ENCODE measurements at regions not wholly inside any gene's neighbourhood (a gene's known extent, or its start where the extent isn't known, plus 50 kb on each side); places are given as distances from the start of the nearest gene placed in this dataset.

DNA sequence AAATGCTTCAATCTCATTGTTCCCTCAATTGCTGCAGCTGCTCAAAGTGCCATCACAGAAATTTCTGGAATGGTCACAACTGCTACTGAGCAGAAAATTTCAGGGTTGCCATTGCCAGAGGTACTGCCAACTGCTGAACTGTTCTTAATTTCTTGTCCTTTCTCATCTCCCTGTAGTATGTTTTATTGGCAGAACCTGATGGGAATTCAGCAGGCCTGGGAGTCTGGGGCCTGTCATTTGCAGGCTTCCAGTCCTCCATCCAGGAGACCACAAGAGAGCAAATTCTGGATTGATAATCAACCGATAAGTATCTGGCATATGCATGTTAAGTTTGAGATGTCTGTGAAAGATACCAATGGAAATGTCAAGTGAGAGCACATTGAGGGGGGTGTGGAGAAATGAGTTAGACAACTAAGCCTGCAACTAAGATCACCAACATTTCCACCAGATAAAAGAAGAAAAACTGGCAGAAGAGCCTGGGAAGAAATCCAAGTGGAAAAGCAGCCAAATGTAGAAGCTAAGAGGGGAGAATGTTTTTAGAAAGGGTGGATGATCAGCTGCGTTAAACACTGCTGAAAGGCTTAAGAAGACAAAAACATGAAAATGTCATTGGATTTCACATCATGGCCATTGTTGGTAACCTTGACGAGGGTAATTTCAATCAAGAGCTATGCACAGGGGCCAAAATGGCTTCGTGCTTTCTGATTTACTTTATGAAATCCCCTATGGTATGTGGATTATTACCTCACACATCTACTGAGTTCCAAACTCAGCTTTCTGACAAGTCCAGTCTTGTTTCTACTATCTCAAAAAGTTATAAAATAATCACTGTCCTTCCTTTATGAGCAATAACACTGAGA is 648.1 kb downstream of the PLPP3 start (continued):
- TF ChIP-seq, protein P1, sequence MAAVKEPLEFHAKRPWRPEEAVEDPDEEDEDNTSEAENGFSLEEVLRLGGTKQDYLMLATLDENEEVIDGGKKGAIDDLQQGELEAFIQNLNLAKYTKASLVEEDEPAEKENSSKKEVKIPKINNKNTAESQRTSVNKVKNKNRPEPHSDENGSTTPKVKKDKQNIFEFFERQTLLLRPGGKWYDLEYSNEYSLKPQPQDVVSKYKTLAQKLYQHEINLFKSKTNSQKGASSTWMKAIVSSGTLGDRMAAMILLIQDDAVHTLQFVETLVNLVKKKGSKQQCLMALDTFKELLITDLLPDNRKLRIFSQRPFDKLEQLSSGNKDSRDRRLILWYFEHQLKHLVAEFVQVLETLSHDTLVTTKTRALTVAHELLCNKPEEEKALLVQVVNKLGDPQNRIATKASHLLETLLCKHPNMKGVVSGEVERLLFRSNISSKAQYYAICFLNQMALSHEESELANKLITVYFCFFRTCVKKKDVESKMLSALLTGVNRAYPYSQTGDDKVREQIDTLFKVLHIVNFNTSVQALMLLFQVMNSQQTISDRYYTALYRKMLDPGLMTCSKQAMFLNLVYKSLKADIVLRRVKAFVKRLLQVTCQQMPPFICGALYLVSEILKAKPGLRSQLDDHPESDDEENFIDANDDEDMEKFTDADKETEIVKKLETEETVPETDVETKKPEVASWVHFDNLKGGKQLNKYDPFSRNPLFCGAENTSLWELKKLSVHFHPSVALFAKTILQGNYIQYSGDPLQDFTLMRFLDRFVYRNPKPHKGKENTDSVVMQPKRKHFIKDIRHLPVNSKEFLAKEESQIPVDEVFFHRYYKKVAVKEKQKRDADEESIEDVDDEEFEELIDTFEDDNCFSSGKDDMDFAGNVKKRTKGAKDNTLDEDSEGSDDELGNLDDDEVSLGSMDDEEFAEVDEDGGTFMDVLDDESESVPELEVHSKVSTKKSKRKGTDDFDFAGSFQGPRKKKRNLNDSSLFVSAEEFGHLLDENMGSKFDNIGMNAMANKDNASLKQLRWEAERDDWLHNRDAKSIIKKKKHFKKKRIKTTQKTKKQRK (IDR thresholded peaks at IDR 0.05; ENCODE audit: low read depth, low read length) = no peak
- TF ChIP-seq MTA3 (IDR thresholded peaks at IDR 0.05; ENCODE audit: borderline replicate concordance, low read length) = no peak

DNA sequence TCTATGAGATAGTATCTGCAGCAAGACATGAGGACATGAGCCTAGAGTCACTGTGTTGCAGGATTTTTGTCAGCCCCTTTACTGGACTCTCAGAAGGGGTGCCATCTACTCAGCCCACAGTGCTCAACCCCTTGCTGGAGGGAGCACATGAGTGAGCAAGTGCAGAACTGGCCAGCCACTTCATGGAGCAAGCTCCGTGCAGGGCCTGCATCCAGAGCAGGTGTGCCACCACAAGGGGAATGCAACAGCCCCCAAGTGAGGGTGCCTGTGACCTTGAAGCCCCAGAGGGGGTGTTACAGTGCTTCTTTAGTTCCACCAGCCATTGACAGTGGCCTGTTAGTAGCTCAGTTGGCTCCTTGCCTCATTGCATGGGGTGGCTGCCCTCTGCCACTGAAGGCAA is 649.7 kb downstream of the PLPP3 start:
- ATAC-seq = no peak
- H3K4me1 ChIP-seq (ENCODE audit: control insufficient read depth, insufficient read depth, low read length) = no peaks in the 10 kb centered on the region
- no peak overlapping the region for H3K4me2 ChIP-seq (ENCODE audit: control insufficient read depth, insufficient read depth)
- no peak for DNase-seq (ENCODE audit: low read depth, low spot score)
- no peaks in the 10 kb centered on the region for H3K9me3 ChIP-seq (replicated peaks; ENCODE audit: control insufficient read depth, insufficient read depth, low read length)
- H2AFZ ChIP-seq (ENCODE audit: control insufficient read depth, low read depth, low read length) = no peak overlapping the region
- no peaks in the 10 kb centered on the region for H4K20me1 ChIP-seq (ENCODE audit: control insufficient read depth, insufficient read depth)
- SMC1A ChIA-PET (ENCODE audit: uncharacterized antibody, unreplicated experiment) = interaction anchor here (1.5 kb wide), 1 partner anchor 59 kb away, joined by 3 read pairs; no protein-coding TSS in a partner anchor
- no TSS peak for BruUV-seq (replicated peaks)
- in situ Hi-C loops (cut with MboI) (no loop called here), intact Hi-C loops (cut with micrococcal nuclease; ENCODE audit: unreplicated experiment) (no loop called here)
- CTCF ChIA-PET = no interaction called here
- POLR2A ChIA-PET = no interaction called here
- FAIRE-seq = no peak
- H3K27ac ChIP-seq (ENCODE audit: control insufficient read depth, insufficient read depth) = no peak overlapping the region
- H3K27me3 ChIP-seq (replicated peaks in 1 of 2; ENCODE audit: control insufficient read depth in 2 of 2, insufficient read depth in 2 of 2, low read length in 1 of 2) = no peaks in the 10 kb centered on the region
- no peak overlapping the region for H3K4me3 ChIP-seq
- RAD21 ChIA-PET (ENCODE audit: unreplicated experiment) = no interaction called here
- H3K79me2 ChIP-seq (ENCODE audit: control insufficient read depth, insufficient read depth, low read length) = no peaks in the 10 kb centered on the region
- 0% methylated on average over 1 of the region's 1 CpG for WGBS (ENCODE audit: insufficient coverage, insufficient replicate concordance, low lambda C conversion rate, missing lambda C conversion rate)
- H3K36me3 ChIP-seq (ENCODE audit: control insufficient read depth in 2 of 2, insufficient read depth in 2 of 2, low read length in 1 of 2) = no peaks in the 10 kb centered on the region
- no peak overlapping the region for H3K9ac ChIP-seq (ENCODE audit: control insufficient read depth, insufficient read depth, low read length)
- TF ChIP-seq, protein P2, sequence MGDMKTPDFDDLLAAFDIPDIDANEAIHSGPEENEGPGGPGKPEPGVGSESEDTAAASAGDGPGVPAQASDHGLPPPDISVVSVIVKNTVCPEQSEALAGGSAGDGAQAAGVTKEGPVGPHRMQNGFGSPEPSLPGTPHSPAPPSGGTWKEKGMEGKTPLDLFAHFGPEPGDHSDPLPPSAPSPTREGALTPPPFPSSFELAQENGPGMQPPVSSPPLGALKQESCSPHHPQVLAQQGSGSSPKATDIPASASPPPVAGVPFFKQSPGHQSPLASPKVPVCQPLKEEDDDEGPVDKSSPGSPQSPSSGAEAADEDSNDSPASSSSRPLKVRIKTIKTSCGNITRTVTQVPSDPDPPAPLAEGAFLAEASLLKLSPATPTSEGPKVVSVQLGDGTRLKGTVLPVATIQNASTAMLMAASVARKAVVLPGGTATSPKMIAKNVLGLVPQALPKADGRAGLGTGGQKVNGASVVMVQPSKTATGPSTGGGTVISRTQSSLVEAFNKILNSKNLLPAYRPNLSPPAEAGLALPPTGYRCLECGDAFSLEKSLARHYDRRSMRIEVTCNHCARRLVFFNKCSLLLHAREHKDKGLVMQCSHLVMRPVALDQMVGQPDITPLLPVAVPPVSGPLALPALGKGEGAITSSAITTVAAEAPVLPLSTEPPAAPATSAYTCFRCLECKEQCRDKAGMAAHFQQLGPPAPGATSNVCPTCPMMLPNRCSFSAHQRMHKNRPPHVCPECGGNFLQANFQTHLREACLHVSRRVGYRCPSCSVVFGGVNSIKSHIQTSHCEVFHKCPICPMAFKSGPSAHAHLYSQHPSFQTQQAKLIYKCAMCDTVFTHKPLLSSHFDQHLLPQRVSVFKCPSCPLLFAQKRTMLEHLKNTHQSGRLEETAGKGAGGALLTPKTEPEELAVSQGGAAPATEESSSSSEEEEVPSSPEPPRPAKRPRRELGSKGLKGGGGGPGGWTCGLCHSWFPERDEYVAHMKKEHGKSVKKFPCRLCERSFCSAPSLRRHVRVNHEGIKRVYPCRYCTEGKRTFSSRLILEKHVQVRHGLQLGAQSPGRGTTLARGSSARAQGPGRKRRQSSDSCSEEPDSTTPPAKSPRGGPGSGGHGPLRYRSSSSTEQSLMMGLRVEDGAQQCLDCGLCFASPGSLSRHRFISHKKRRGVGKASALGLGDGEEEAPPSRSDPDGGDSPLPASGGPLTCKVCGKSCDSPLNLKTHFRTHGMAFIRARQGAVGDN (IDR thresholded peaks at IDR 0.05) = no peak
- TF ChIP-seq, protein P3, sequence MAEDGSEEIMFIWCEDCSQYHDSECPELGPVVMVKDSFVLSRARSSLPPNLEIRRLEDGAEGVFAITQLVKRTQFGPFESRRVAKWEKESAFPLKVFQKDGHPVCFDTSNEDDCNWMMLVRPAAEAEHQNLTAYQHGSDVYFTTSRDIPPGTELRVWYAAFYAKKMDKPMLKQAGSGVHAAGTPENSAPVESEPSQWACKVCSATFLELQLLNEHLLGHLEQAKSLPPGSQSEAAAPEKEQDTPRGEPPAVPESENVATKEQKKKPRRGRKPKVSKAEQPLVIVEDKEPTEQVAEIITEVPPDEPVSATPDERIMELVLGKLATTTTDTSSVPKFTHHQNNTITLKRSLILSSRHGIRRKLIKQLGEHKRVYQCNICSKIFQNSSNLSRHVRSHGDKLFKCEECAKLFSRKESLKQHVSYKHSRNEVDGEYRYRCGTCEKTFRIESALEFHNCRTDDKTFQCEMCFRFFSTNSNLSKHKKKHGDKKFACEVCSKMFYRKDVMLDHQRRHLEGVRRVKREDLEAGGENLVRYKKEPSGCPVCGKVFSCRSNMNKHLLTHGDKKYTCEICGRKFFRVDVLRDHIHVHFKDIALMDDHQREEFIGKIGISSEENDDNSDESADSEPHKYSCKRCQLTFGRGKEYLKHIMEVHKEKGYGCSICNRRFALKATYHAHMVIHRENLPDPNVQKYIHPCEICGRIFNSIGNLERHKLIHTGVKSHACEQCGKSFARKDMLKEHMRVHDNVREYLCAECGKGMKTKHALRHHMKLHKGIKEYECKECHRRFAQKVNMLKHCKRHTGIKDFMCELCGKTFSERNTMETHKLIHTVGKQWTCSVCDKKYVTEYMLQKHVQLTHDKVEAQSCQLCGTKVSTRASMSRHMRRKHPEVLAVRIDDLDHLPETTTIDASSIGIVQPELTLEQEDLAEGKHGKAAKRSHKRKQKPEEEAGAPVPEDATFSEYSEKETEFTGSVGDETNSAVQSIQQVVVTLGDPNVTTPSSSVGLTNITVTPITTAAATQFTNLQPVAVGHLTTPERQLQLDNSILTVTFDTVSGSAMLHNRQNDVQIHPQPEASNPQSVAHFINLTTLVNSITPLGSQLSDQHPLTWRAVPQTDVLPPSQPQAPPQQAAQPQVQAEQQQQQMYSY (CRISPR knock-in tag; IDR thresholded peaks at IDR 0.05) = no peak
- TF ChIP-seq ZNF217 (IDR thresholded peaks at IDR 0.05) (no peak), ZNF207 (IDR thresholded peaks at IDR 0.05; ENCODE audit: borderline replicate concordance) (no peak), POLR2A (IDR thresholded peaks at IDR 0.05; ENCODE audit: low read depth, low read length) (no peak), EED (IDR thresholded peaks at IDR 0.05; ENCODE audit: low read depth) (no peak), NFIC (IDR thresholded peaks at IDR 0.05; ENCODE audit: low read depth, low read length) (no peak), SIN3A (IDR thresholded peaks at IDR 0.05; ENCODE audit: low read depth, low read length) (no peak), POU2F2 (IDR thresholded peaks at IDR 0.05; ENCODE audit: borderline replicate concordance, low read depth, low read length) (no peak), BACH1 (IDR thresholded peaks at IDR 0.05; ENCODE audit: borderline replicate concordance) (no peak)
